OCI-LY1 (cell line): ENCODE measurements at regions not wholly inside any gene's neighbourhood (a gene's known extent, or its start where the extent isn't known, plus 50 kb on each side); places are given as distances from the start of the nearest gene placed in this dataset.

Source experiments
- CTCF ChIP-seq: fragments of 200-600 bp; sonication (generic), shearing (Covaris generic); IDR thresholded peaks from 2 replicates; pipeline ENCODE4 v1.5.1; 2017; ENCODE audit warnings: mild to moderate bottlenecking, antibody characterized with exemption, low read length, moderate library complexity, mixed read lengths
- EZH2 ChIP-seq: fragments of 200-600 bp; sonication (generic), shearing (Covaris generic); IDR thresholded peaks from 2 replicates; pipeline ENCODE4 v1.8.0; 2017; ENCODE audit warnings: borderline replicate concordance, mixed run types, mild to moderate bottlenecking, antibody characterized with exemption, low read length, moderate library complexity, mixed read lengths

GRCh38 chr7:94188350-94188749, 184.2 kb upstream of the BET1 start:
- no peak for TF ChIP-seq EZH2
- no peak for TF ChIP-seq CTCF
